GM23338 (cell line): ENCODE measurements at regions not wholly inside any gene's neighbourhood (a gene's known extent, or its start where the extent isn't known, plus 50 kb on each side); places are given as distances from the start of the nearest gene placed in this dataset.

ENCODE experiments used
- ATAC-seq: fragments of 200-7000 bp; cut with Tn5 transposase; 3 replicates; pipeline ENCODE4 v1.9.1; 2020
- DNase-seq: peaks from one replicate; pipeline ENCODE4 v3.0.0-alpha.2; 2015; ENCODE audit warnings: low spot score
- H2AFZ ChIP-seq: fragments of 200-600 bp; sonication (generic); 2 replicates; pipeline ENCODE4 v1.8.0; 2016; ENCODE audit warnings: antibody characterized with exemption, mild to moderate bottlenecking, moderate library complexity
- H3F3A ChIP-seq: fragments of 200-600 bp; sonication (generic); replicated peaks from 2 replicates; pipeline ENCODE4 v1.8.0; 2017; ENCODE audit warnings: antibody characterized with exemption, mixed run types, low read depth
- H3K27ac ChIP-seq: fragments of 200-600 bp; sonication (generic); 2 replicates; pipeline ENCODE4 v1.6.1; 2016; ENCODE audit warnings: low read depth
- H3K27me3 ChIP-seq: fragments of 200-600 bp; sonication (generic); 2 replicates; pipeline ENCODE4 v1.8.0; 2016; ENCODE audit warnings: mild to moderate bottlenecking, mixed run types, moderate library complexity; ENCODE audit not compliant: insufficient read depth
- H3K36me3 ChIP-seq: fragments of 200-600 bp; sonication (generic); 2 replicates; pipeline ENCODE4 v1.8.0; 2016; ENCODE audit warnings: mild to moderate bottlenecking; ENCODE audit not compliant: insufficient read depth
- H3K4me1 ChIP-seq: fragments of 200-600 bp; sonication (generic); 2 replicates; pipeline ENCODE4 v1.8.0; 2016; ENCODE audit warnings: mild to moderate bottlenecking, moderate library complexity; ENCODE audit not compliant: insufficient read depth
- H3K4me2 ChIP-seq: fragments of 200-600 bp; sonication (generic); 2 replicates; pipeline ENCODE4 v1.7.1; 2017; ENCODE audit warnings: mixed run types
- H3K4me3 ChIP-seq: fragments of 200-600 bp; sonication (generic); 2 replicates; pipeline ENCODE4 v1.6.1; 2016; ENCODE audit warnings: mixed run types
- H3K79me2 ChIP-seq: fragments of 200-600 bp; sonication (generic); replicated peaks from 2 replicates; pipeline ENCODE4 v1.8.0; 2017; ENCODE audit warnings: mild to moderate bottlenecking; ENCODE audit not compliant: insufficient read depth
- H3K9me2 ChIP-seq: fragments of 200-600 bp; sonication (generic); 2 replicates; pipeline ENCODE4 v1.8.0; 2017; ENCODE audit not compliant: insufficient read depth
- H4K20me1 ChIP-seq: fragments of 200-600 bp; sonication (generic); replicated peaks from 2 replicates; pipeline ENCODE4 v1.8.0; 2017; ENCODE audit warnings: mild to moderate bottlenecking; ENCODE audit not compliant: insufficient read depth
- H3K27ac Mint-ChIP-seq: 2 replicates; pipeline ENCODE4 v1.8.0; 2020; ENCODE audit warnings: inconsistent platforms, mild to moderate bottlenecking, moderate library complexity, mixed read lengths
- H3K27me3 Mint-ChIP-seq: 3 replicates; pipeline ENCODE4 v1.8.0; 2022; ENCODE audit warnings: low read depth, mild to moderate bottlenecking, moderate library complexity, mixed read lengths, inconsistent platforms; ENCODE audit not compliant: insufficient read depth, poor library complexity
- H3K36me3 Mint-ChIP-seq: 3 replicates; pipeline ENCODE4 v1.8.0; 2021; ENCODE audit warnings: low read depth, mild to moderate bottlenecking, inconsistent platforms, moderate library complexity, mixed read lengths
- H3K4me1 Mint-ChIP-seq: 3 replicates; pipeline ENCODE4 v1.8.0; 2020; ENCODE audit warnings: mild to moderate bottlenecking, inconsistent platforms, mixed read lengths
- H3K4me3 Mint-ChIP-seq: 3 replicates; pipeline ENCODE4 v1.8.0; 2021; ENCODE audit warnings: moderate library complexity, mild to moderate bottlenecking, inconsistent platforms, mixed read lengths
- H3K9me3 Mint-ChIP-seq: 3 replicates; pipeline ENCODE4 v1.8.0; 2020; ENCODE audit warnings: moderate library complexity, mild to moderate bottlenecking, inconsistent platforms, mixed read lengths
- CREB1 ChIP-seq: fragments of 250-450 bp; sonication (Bioruptor Pico); IDR thresholded peaks from 2 replicates; pipeline ENCODE4 v1.5.0; 2020; ENCODE audit warnings: low read depth, mild to moderate bottlenecking, moderate library complexity
- EZH2 ChIP-seq: fragments of 200-600 bp; sonication (generic); IDR thresholded peaks from one replicate; pipeline ENCODE4 v1.8.0; 2017; ENCODE audit warnings: antibody characterized with exemption, mild to moderate bottlenecking, low read depth; ENCODE audit not compliant: unreplicated experiment
- EZH2phosphoT487 ChIP-seq: fragments of 200-600 bp; sonication (generic); IDR thresholded peaks from one replicate; pipeline ENCODE4 v1.8.1; 2018; ENCODE audit warnings: antibody characterized with exemption; ENCODE audit not compliant: unreplicated experiment
- JUNB ChIP-seq: IDR thresholded peaks from one replicate; pipeline ENCODE4 v1.6.1; 2016; ENCODE audit warnings: antibody characterized with exemption; ENCODE audit not compliant: unreplicated experiment
- NANOG ChIP-seq: IDR thresholded peaks from 2 replicates; pipeline ENCODE4 v1.6.1; 2016; ENCODE audit warnings: antibody characterized with exemption, borderline replicate concordance
- POLR2AphosphoS5 ChIP-seq: IDR thresholded peaks from 2 replicates; pipeline ENCODE4 v1.6.1; 2016; ENCODE audit warnings: antibody characterized with exemption, low read depth
- STAT1 ChIP-seq: IDR thresholded peaks from one replicate; pipeline ENCODE4 v1.6.1; 2016; ENCODE audit warnings: antibody characterized with exemption; ENCODE audit not compliant: unreplicated experiment
- ZNF114 ChIP-seq: fragments of 250-450 bp; sonication (Bioruptor Pico); IDR thresholded peaks from 2 replicates; pipeline ENCODE4 v1.5.0; 2020; ENCODE audit warnings: mild to moderate bottlenecking, moderate library complexity
- ZNF331 ChIP-seq: fragments of 250-450 bp; sonication (Bioruptor Pico); IDR thresholded peaks from 2 replicates; pipeline ENCODE4 v1.5.0; 2020; ENCODE audit warnings: low read depth, mild to moderate bottlenecking, moderate library complexity
- TF ChIP-seq, protein P1 (sequence below): IDR thresholded peaks from one replicate; pipeline ENCODE4 v1.6.1; 2018; ENCODE audit warnings: antibody characterized with exemption; ENCODE audit not compliant: unreplicated experiment
- TF ChIP-seq, protein P2 (sequence below), 2 experiments: fragments of 200-600 bp in 1 of 2; sonication (generic) in 1 of 2; conservative IDR thresholded peaks; 2 replicates each; pipeline versions ENCODE4 v1.5.1 to v1.6.1; 2016 to 2017; ENCODE audit warnings: antibody characterized with exemption in 2 of 2, low read depth in 2 of 2, mild to moderate bottlenecking in 2 of 2, moderate library complexity in 1 of 2
- TF ChIP-seq, protein P3 (sequence below): fragments of 250-450 bp; sonication (Bioruptor Pico); IDR thresholded peaks from 2 replicates; pipeline ENCODE4 v1.5.0; 2020; ENCODE audit warnings: mild to moderate bottlenecking, moderate library complexity
- TF ChIP-seq, protein P4 (sequence below): IDR thresholded peaks from 2 replicates; pipeline ENCODE4 v1.6.1; 2016; ENCODE audit warnings: antibody characterized with exemption

DNA sequence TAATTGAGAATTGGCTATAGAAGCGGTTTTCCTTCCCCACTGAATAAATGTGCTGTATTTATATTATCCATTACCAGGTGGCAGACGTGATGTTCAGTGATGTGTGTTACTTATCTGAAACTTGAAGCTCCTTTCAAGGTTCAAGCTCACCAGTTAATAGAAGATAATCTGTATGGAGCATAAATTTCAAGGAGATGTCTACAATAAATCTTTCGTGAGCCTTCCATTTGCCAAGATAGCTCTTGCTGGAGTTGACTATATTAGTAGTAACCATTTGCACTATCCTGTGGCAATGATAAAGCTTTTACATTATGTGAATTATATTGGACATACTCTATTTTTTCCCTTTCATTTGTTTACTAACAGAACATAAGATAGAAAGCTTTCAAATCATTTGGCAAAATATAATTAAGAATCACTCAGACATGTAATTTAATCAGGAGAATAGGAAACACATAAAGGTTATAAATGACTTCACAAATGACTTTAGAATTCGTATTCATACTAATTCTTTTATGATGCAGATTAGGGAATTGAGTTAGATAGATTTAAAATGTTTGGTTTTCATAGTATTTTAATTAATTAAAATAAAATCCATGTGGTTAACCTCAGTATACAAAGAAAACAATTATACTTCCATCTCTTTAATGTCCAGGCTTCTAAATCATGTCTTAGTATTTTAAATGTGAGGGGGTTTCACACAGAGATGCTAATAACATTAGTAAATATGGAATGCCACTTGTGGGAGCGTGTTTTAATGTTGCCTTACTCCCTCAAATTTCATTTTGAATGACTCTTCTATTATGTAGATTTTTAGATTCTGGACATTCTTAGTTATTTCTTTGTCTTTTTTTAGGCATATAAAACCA is 664.4 kb upstream of the CDH8 start:
- Mint-ChIP-seq H3K36me3 (peaks cover 3% of the 10 kb centered on the region; the same call in 1 of the 3 replicates), H3K4me3 (no peak overlapping the region), H3K27ac (no peak overlapping the region; the same call in 1 of the 2 replicates), H3K9me3 (peaks cover 3% of the 10 kb centered on the region; the same call in 1 of the 3 replicates), H3K27me3 (peaks cover 2% of the 10 kb centered on the region), H3K4me1 (peaks cover 13% of the 10 kb centered on the region)
- TF ChIP-seq CREB1 = no peak
- TF ChIP-seq NANOG = no peak
- TF ChIP-seq, protein P1, sequence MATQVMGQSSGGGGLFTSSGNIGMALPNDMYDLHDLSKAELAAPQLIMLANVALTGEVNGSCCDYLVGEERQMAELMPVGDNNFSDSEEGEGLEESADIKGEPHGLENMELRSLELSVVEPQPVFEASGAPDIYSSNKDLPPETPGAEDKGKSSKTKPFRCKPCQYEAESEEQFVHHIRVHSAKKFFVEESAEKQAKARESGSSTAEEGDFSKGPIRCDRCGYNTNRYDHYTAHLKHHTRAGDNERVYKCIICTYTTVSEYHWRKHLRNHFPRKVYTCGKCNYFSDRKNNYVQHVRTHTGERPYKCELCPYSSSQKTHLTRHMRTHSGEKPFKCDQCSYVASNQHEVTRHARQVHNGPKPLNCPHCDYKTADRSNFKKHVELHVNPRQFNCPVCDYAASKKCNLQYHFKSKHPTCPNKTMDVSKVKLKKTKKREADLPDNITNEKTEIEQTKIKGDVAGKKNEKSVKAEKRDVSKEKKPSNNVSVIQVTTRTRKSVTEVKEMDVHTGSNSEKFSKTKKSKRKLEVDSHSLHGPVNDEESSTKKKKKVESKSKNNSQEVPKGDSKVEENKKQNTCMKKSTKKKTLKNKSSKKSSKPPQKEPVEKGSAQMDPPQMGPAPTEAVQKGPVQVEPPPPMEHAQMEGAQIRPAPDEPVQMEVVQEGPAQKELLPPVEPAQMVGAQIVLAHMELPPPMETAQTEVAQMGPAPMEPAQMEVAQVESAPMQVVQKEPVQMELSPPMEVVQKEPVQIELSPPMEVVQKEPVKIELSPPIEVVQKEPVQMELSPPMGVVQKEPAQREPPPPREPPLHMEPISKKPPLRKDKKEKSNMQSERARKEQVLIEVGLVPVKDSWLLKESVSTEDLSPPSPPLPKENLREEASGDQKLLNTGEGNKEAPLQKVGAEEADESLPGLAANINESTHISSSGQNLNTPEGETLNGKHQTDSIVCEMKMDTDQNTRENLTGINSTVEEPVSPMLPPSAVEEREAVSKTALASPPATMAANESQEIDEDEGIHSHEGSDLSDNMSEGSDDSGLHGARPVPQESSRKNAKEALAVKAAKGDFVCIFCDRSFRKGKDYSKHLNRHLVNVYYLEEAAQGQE = no peak
- TF ChIP-seq, protein P2, sequence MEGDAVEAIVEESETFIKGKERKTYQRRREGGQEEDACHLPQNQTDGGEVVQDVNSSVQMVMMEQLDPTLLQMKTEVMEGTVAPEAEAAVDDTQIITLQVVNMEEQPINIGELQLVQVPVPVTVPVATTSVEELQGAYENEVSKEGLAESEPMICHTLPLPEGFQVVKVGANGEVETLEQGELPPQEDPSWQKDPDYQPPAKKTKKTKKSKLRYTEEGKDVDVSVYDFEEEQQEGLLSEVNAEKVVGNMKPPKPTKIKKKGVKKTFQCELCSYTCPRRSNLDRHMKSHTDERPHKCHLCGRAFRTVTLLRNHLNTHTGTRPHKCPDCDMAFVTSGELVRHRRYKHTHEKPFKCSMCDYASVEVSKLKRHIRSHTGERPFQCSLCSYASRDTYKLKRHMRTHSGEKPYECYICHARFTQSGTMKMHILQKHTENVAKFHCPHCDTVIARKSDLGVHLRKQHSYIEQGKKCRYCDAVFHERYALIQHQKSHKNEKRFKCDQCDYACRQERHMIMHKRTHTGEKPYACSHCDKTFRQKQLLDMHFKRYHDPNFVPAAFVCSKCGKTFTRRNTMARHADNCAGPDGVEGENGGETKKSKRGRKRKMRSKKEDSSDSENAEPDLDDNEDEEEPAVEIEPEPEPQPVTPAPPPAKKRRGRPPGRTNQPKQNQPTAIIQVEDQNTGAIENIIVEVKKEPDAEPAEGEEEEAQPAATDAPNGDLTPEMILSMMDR (conservative IDR thresholded peaks at IDR 0.05; ENCODE audit: low read depth in 2 of 2) = no peak
- no peak for TF ChIP-seq ZNF331
- no peak for TF ChIP-seq POLR2AphosphoS5
- TF ChIP-seq EZH2 = no peak
- no peak for TF ChIP-seq JUNB
- TF ChIP-seq, protein P3, sequence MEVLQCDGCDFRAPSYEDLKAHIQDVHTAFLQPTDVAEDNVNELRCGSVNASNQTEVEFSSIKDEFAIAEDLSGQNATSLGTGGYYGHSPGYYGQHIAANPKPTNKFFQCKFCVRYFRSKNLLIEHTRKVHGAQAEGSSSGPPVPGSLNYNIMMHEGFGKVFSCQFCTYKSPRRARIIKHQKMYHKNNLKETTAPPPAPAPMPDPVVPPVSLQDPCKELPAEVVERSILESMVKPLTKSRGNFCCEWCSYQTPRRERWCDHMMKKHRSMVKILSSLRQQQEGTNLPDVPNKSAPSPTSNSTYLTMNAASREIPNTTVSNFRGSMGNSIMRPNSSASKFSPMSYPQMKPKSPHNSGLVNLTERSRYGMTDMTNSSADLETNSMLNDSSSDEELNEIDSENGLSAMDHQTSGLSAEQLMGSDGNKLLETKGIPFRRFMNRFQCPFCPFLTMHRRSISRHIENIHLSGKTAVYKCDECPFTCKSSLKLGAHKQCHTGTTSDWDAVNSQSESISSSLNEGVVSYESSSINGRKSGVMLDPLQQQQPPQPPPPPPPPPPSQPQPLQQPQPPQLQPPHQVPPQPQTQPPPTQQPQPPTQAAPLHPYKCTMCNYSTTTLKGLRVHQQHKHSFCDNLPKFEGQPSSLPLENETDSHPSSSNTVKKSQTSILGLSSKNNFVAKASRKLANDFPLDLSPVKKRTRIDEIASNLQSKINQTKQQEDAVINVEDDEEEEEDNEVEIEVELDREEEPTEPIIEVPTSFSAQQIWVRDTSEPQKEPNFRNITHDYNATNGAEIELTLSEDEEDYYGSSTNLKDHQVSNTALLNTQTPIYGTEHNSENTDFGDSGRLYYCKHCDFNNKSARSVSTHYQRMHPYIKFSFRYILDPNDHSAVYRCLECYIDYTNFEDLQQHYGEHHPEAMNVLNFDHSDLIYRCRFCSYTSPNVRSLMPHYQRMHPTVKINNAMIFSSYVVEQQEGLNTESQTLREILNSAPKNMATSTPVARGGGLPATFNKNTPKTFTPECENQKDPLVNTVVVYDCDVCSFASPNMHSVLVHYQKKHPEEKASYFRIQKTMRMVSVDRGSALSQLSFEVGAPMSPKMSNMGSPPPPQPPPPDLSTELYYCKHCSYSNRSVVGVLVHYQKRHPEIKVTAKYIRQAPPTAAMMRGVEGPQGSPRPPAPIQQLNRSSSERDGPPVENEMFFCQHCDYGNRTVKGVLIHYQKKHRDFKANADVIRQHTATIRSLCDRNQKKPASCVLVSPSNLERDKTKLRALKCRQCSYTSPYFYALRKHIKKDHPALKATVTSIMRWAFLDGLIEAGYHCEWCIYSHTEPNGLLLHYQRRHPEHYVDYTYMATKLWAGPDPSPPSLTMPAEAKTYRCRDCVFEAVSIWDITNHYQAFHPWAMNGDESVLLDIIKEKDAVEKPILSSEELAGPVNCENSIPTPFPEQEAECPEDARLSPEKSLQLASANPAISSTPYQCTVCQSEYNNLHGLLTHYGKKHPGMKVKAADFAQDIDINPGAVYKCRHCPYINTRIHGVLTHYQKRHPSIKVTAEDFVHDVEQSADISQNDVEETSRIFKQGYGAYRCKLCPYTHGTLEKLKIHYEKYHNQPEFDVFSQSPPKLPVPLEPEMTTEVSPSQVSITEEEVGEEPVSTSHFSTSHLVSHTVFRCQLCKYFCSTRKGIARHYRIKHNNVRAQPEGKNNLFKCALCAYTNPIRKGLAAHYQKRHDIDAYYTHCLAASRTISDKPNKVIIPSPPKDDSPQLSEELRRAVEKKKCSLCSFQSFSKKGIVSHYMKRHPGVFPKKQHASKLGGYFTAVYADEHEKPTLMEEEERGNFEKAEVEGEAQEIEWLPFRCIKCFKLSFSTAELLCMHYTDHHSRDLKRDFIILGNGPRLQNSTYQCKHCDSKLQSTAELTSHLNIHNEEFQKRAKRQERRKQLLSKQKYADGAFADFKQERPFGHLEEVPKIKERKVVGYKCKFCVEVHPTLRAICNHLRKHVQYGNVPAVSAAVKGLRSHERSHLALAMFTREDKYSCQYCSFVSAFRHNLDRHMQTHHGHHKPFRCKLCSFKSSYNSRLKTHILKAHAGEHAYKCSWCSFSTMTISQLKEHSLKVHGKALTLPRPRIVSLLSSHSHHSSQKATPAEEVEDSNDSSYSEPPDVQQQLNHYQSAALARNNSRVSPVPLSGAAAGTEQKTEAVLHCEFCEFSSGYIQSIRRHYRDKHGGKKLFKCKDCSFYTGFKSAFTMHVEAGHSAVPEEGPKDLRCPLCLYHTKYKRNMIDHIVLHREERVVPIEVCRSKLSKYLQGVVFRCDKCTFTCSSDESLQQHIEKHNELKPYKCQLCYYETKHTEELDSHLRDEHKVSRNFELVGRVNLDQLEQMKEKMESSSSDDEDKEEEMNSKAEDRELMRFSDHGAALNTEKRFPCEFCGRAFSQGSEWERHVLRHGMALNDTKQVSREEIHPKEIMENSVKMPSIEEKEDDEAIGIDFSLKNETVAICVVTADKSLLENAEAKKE (CRISPR knock-in tag) = no peak
- no peak for TF ChIP-seq STAT1
- TF ChIP-seq, protein P4, sequence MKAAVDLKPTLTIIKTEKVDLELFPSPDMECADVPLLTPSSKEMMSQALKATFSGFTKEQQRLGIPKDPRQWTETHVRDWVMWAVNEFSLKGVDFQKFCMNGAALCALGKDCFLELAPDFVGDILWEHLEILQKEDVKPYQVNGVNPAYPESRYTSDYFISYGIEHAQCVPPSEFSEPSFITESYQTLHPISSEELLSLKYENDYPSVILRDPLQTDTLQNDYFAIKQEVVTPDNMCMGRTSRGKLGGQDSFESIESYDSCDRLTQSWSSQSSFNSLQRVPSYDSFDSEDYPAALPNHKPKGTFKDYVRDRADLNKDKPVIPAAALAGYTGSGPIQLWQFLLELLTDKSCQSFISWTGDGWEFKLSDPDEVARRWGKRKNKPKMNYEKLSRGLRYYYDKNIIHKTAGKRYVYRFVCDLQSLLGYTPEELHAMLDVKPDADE = no peak
- no peak for TF ChIP-seq ZNF114
- TF ChIP-seq EZH2phosphoT487 = no peak
- Histone ChIP-seq H3K36me3 (no peaks in the 10 kb centered on the region), H3F3A (no peaks in the 10 kb centered on the region), H3K4me3 (no peak overlapping the region), H3K4me1 (peaks cover 7% of the 10 kb centered on the region; the same call in 1 of the 2 replicates), H3K27me3 (no peaks in the 10 kb centered on the region), H3K79me2 (no peaks in the 10 kb centered on the region), H3K27ac (no peak overlapping the region), H3K9me2 (peaks cover 16% of the 10 kb centered on the region), H3K4me2 (no peak overlapping the region), H2AFZ (no peak overlapping the region), H4K20me1 (no peaks in the 10 kb centered on the region)
- no peak for DNase-seq
- no peak for ATAC-seq
